CD4-positive, alpha-beta memory T cell (primary cell): ENCODE measurements at regions not wholly inside any gene's neighbourhood (a gene's known extent, or its start where the extent isn't known, plus 50 kb on each side); places are given as distances from the start of the nearest gene placed in this dataset.
"Not testable (repeated sequence)": the region's sequence is repeated elsewhere in the genome, so short reads cannot be mapped to it uniquely, and the experiment has no call there.

Experiments used
- CTCF ChIA-PET: fragments of 350-600 bp; sonication (Branson Sonifier 250); formaldehyde crosslinking; loops from one replicate; lab custom pipeline; 2021; ENCODE audit warnings: inconsistent platforms; ENCODE audit not compliant: partially characterized antibody; lab: Charles Lee
- POLR2A ChIA-PET: fragments of 350-600 bp; sonication (Branson Sonifier 250); formaldehyde crosslinking; loops from one replicate; lab custom pipeline; 2021; ENCODE audit not compliant: partially characterized antibody; lab: Charles Lee
- DNase-seq, 5 donors: peaks; one replicate each; pipeline versions ENCODE4 v3.0.0 to v3.0.0-alpha.2; 2020 to 2022; ENCODE audit warnings: mixed read lengths in 1 of 5
- H3K27ac ChIP-seq: one replicate; pipeline ENCODE4 v1.7.0; 2013; ENCODE audit warnings: low read depth, low read length
- H3K27me3 ChIP-seq: 2 replicates; pipeline ENCODE4 v1.7.0; 2013; ENCODE audit warnings: mild to moderate bottlenecking, low read length, moderate library complexity; ENCODE audit not compliant: insufficient read depth
- H3K36me3 ChIP-seq: 2 replicates; pipeline ENCODE4 v1.7.0; 2013; ENCODE audit warnings: mild to moderate bottlenecking, low read length, moderate library complexity; ENCODE audit not compliant: insufficient read depth
- H3K4me1 ChIP-seq: 2 replicates; pipeline ENCODE4 v1.7.0; 2013; ENCODE audit warnings: mild to moderate bottlenecking, low read length, moderate library complexity; ENCODE audit not compliant: insufficient read depth
- H3K4me3 ChIP-seq, 2 donors: one replicate each; pipeline ENCODE4 v1.7.0; 2013; ENCODE audit warnings: low read length in 2 of 2, mild to moderate bottlenecking in 1 of 2
- H3K9me3 ChIP-seq, 2 donors: one replicate each; pipeline ENCODE4 v1.7.0; 2013; ENCODE audit warnings: low read length in 2 of 2, control low read depth in 1 of 2; ENCODE audit not compliant: control insufficient read depth in 1 of 2
- H3K27ac Mint-ChIP-seq, 7 donors: one replicate each; pipeline ENCODE4 v1.8.0; 2020 to 2021; ENCODE audit warnings: mixed read lengths in 7 of 7, mild to moderate bottlenecking in 6 of 7, inconsistent platforms in 3 of 7, moderate library complexity in 3 of 7
- H3K27me3 Mint-ChIP-seq, 2 donors: one replicate each; pipeline ENCODE4 v1.8.0; 2020 to 2021; ENCODE audit warnings: mixed read lengths in 2 of 2
- H3K36me3 Mint-ChIP-seq, 2 donors: one replicate each; pipeline ENCODE4 v1.8.0; 2020 to 2021; ENCODE audit warnings: mixed read lengths in 2 of 2, inconsistent platforms in 1 of 2, mild to moderate bottlenecking in 1 of 2
- H3K4me1 Mint-ChIP-seq, 4 donors: one replicate each; pipeline ENCODE4 v1.8.0; 2020 to 2021; ENCODE audit warnings: mixed read lengths in 4 of 4, mild to moderate bottlenecking in 1 of 4
- H3K4me3 Mint-ChIP-seq, 8 donors: one replicate each; pipeline ENCODE4 v1.8.0; 2020 to 2021; ENCODE audit warnings: mixed read lengths in 8 of 8, mild to moderate bottlenecking in 7 of 8, moderate library complexity in 6 of 8, inconsistent platforms in 3 of 8
- H3K9me3 Mint-ChIP-seq, 8 donors: one replicate each; pipeline ENCODE4 v1.8.0; 2020 to 2021; ENCODE audit warnings: mixed read lengths in 8 of 8, mild to moderate bottlenecking in 5 of 8, inconsistent platforms in 3 of 8, moderate library complexity in 1 of 8
- intact Hi-C: fragments of 100-400 bp; cut with micrococcal nuclease; formaldehyde crosslinking; loops from one replicate; pipeline ENCODE4 v1.15.1; 2023

DNA sequence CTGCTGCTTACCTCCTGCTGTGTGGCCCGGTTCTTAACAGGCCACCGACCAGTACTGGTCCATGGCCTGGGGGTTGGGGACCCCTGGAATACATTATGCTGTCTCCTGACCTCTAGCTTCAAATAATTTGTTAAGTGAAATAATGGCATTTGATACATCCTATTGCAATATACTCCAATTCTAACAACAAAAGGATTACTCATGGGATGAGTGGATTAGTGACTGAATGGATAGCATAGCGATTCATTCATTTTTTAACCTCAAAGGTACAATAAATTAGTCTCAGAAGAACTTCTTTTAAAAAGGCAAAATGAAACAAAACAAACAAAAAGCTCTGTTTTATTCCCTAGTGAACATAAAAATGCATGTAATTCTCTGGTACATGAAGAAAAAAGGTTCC, 147.9 kb upstream of the PKP2 start:
- CTCF ChIA-PET, result no interaction called here
- H3K27me3 Mint-ChIP-seq, result no peaks in the 10 kb centered on the region

DNA sequence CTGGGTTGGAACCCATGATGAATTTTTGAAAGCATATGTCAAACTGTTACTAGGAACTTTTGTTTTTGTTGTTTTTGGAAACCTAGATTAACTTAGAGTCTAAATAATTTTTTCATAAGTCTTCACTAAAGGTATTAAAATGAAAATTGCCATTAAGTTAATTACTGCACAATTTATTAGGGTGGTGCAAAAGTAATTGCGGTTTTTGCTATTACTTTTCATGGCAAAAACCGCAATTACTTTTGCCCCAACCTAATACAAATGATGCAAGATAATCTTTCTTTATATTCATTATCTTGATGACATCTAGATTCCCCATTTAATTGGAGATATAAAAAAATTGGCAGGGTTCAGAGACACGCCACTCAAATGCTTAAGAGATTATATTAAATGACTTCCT, 145.0 kb upstream of the PKP2 start:
- H3K27me3 Mint-ChIP-seq, result no peaks in the 10 kb centered on the region
- intact Hi-C loops, result no loop called here
- no peak for DNase-seq
- no peaks in the 10 kb centered on the region for H3K4me1 Mint-ChIP-seq
- peaks cover 0 to 9% (median 4%) of the 10 kb centered on the region in 8 donors for H3K9me3 Mint-ChIP-seq
- no peaks in the 10 kb centered on the region for H3K27me3 ChIP-seq
- no peaks in the 10 kb centered on the region for H3K4me1 ChIP-seq
- no peaks in the 10 kb centered on the region for H3K36me3 Mint-ChIP-seq
- no peaks in the 10 kb centered on the region for H3K36me3 ChIP-seq
- no peak overlapping the region for H3K4me3 Mint-ChIP-seq
- no peak overlapping the region for H3K4me3 ChIP-seq
- ChIA-PET CTCF (no interaction called here), POLR2A (no interaction called here)
- no peaks in the 10 kb centered on the region for H3K9me3 ChIP-seq
- no peak overlapping the region for H3K27ac ChIP-seq
- no peak overlapping the region for H3K27ac Mint-ChIP-seq

More for the DNA sequence above, 147.9 kb upstream of the PKP2 start:
- Histone ChIP-seq H3K36me3 (no peaks in the 10 kb centered on the region), H3K4me3 (no peak overlapping the region), H3K9me3 (no peaks in the 10 kb centered on the region), H3K4me1 (no peaks in the 10 kb centered on the region), H3K27ac (no peak overlapping the region), H3K27me3 (no peaks in the 10 kb centered on the region)
- Mint-ChIP-seq H3K4me1 (no peaks in the 10 kb centered on the region), H3K4me3 (no peak overlapping the region), H3K27ac (no peak overlapping the region), H3K9me3 (peaks cover 0 to 9% (median 5%) of the 10 kb centered on the region in 8 donors), H3K36me3 (no peaks in the 10 kb centered on the region)
- POLR2A ChIA-PET, result no interaction called here
- intact Hi-C loops, result no loop called here
- DNase-seq, result no peak

DNA sequence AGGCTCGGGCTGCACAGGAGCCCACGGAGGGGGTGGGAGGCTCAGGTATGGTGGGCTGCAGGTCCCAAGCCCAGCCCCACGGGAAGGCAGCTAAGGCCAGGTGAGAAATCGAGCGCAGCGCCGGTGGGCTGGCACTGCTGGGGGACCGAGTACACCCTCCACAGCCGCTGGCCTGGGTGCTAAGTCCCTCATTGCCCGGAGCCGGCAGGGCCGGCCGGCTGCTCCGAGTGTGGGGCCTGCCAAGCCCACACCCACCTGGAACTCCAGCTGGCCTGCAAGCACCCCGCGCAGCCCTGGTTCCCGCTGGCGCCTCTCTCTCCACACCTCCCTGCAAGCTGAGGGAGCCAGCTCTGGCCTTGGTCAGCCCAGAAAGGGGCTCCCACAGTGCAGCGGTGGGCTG, 137.4 kb upstream of the PKP2 start:
- H3K4me3 ChIP-seq, DNase-seq, H3K4me1 ChIP-seq, H3K27ac ChIP-seq, H3K4me1 Mint-ChIP-seq, CTCF ChIA-PET, POLR2A ChIA-PET, H3K36me3 Mint-ChIP-seq, H3K9me3 ChIP-seq, H3K36me3 ChIP-seq, H3K27me3 Mint-ChIP-seq, intact Hi-C loops, H3K27ac Mint-ChIP-seq, H3K27me3 ChIP-seq, H3K4me3 Mint-ChIP-seq: not testable (repeated sequence)
- peaks cover 0 to 13% (median 3%) of the 10 kb centered on the region in 8 donors for H3K9me3 Mint-ChIP-seq

DNA sequence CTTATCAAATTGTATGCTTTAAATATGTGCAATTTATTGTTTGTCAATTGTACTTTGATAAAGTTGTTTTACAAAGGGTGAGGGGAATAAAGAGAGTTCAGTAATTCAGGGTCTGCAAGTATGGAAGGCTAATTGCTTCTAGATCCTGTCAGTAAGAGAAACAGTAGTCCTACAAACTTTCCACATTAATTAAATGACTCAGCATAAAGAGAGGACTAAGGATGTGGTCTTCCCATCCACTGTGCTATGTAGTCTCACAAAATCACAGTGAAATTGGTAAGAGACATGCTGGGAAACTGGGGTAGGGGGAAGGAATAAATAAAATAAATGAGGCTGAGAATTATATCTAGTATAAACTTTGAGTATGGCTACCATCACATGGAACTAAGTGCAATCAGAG, 130.2 kb upstream of the PKP2 start:
- Histone ChIP-seq H3K27me3 (no peaks in the 10 kb centered on the region), H3K9me3 (no peaks in the 10 kb centered on the region), H3K27ac (no peak overlapping the region), H3K4me1 (no peaks in the 10 kb centered on the region), H3K36me3 (no peaks in the 10 kb centered on the region), H3K4me3 (no peak overlapping the region)
- Mint-ChIP-seq H3K4me3 (no peak overlapping the region), H3K27me3 (no peaks in the 10 kb centered on the region), H3K27ac (no peak overlapping the region), H3K9me3 (peaks cover 0 to 5% (median 1%) of the 10 kb centered on the region in 8 donors), H3K36me3 (no peaks in the 10 kb centered on the region), H3K4me1 (no peaks in the 10 kb centered on the region)
- DNase-seq, result no peak
- ChIA-PET POLR2A (no interaction called here), CTCF (no interaction called here)
- intact Hi-C loops, result no loop called here

DNA sequence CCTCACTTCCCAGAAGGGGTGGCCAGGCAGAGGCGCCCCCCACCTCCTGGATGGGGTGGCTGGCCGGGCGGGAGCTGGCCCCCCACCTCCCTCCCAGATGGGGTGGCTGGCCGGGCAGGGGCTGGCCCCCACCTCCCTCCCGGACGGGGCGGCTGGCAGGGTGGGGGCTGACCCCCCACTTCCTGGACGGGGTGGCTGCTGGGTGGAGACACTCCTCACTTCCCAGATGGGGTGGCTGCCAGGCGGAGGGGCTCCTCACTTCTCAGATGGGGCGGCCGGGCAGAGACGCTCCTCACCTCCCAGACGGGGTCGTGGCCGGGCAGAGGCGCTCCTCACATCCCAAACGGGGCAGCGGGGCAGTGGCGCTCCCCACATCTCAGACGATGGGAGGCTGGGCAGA, 126.1 kb upstream of the PKP2 start:
- H3K4me3 ChIP-seq, H3K4me1 Mint-ChIP-seq, CTCF ChIA-PET, H3K27me3 ChIP-seq, DNase-seq, H3K4me1 ChIP-seq, H3K27ac ChIP-seq, H3K4me3 Mint-ChIP-seq, H3K27ac Mint-ChIP-seq, intact Hi-C loops, H3K36me3 Mint-ChIP-seq, H3K9me3 ChIP-seq, H3K27me3 Mint-ChIP-seq, POLR2A ChIA-PET, H3K36me3 ChIP-seq: not testable (repeated sequence)
- H3K9me3 Mint-ChIP-seq, result peaks cover 0 to 22% (median 11%) of the 10 kb centered on the region in 8 donors

DNA sequence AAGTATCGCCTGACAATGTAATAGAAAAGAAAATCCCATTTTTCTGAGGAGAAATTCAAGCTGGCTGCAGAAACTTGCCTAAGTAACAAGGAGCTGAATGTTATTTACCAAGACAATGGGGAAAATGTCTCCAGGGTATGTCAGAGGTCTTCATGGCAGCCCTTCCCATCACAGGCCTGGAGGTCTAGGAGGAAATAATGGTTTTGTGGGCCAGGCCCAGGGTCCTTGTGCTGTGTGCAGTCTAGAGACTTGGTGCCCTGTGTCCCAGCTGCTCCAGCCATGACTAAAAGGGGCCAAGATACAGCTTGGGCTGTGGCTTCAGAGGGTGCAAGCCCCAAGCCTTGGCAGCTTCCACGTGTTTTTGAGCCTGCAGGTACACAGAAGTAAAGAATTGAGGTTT, 120.5 kb upstream of the PKP2 start:
- H3K4me3 Mint-ChIP-seq, H3K36me3 Mint-ChIP-seq, POLR2A ChIA-PET, H3K27ac ChIP-seq, H3K4me1 ChIP-seq, H3K36me3 ChIP-seq, H3K9me3 ChIP-seq, H3K4me1 Mint-ChIP-seq, CTCF ChIA-PET, H3K27me3 ChIP-seq, DNase-seq, H3K27me3 Mint-ChIP-seq, H3K4me3 ChIP-seq, H3K27ac Mint-ChIP-seq, intact Hi-C loops: not testable (repeated sequence)
- H3K9me3 Mint-ChIP-seq, result peaks cover 0 to 28% (median 21%) of the 10 kb centered on the region in 8 donors

DNA sequence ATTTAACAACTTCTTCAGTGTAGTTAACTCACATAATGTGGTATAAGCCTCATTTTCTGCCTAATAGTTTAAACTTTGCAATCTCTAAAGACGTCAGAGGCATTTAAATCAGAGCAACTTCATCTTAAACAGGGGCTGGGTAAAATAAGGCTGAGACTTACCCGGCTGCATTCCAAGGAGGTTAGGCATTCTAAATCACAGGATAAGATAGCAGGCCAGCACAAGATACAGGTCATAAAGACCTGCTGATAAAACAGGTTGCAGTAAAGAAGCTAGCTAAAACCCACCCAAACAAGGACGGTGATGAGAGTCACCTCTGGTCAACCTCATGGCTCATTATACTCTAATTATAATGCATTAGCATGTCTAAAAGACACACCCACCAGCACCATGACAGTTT, 115.6 kb upstream of the PKP2 start:
- H3K27ac ChIP-seq, result no peak overlapping the region

DNA sequence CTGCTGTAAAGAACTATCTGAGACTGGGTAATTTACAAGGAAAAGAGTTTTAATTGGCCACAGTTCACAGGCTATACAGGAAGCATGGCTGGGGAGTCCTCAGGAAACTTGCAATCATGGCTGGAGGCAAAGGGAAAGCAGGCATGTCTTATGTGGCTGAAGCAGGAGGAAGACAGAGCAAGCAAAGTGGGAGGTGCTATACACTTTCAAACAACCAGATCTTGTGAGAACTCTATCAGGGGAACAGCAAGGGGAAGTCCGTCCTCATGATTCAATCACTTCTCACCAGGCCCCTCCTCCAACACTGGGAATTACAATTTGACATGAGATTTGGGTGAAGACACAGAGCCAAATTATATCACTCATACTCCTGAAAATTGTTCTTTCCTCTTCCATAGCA, 109.5 kb upstream of the PKP2 start:
- Histone ChIP-seq H3K4me1 (no peaks in the 10 kb centered on the region), H3K9me3 (no peaks in the 10 kb centered on the region), H3K36me3 (no peaks in the 10 kb centered on the region), H3K27ac (no peak overlapping the region), H3K4me3 (no peak overlapping the region), H3K27me3 (no peaks in the 10 kb centered on the region)
- ChIA-PET CTCF (no interaction called here), POLR2A (no interaction called here)
- no peaks in the 10 kb centered on the region for H3K4me1 Mint-ChIP-seq
- no peak overlapping the region for H3K4me3 Mint-ChIP-seq
- H3K27ac Mint-ChIP-seq, result no peak overlapping the region
- peaks cover 0 to 1% of the 10 kb centered on the region in 2 donors for H3K27me3 Mint-ChIP-seq
- H3K36me3 Mint-ChIP-seq, result no peaks in the 10 kb centered on the region
- intact Hi-C loops, result no loop called here
- DNase-seq, result no peak
- peaks cover 0 to 9% (median 5%) of the 10 kb centered on the region in 8 donors for H3K9me3 Mint-ChIP-seq

More for the DNA sequence above, 115.6 kb upstream of the PKP2 start:
- CTCF ChIA-PET, result no interaction called here
- POLR2A ChIA-PET, result no interaction called here
- Mint-ChIP-seq H3K4me3 (no peak overlapping the region), H3K27ac (no peak overlapping the region), H3K27me3 (peaks cover 0 to 1% of the 10 kb centered on the region in 2 donors), H3K4me1 (no peaks in the 10 kb centered on the region), H3K9me3 (peaks cover 0 to 20% (median 11%) of the 10 kb centered on the region in 8 donors), H3K36me3 (no peaks in the 10 kb centered on the region)
- intact Hi-C loops, result no loop called here
- Histone ChIP-seq H3K4me3 (no peak overlapping the region), H3K36me3 (no peaks in the 10 kb centered on the region), H3K27me3 (no peaks in the 10 kb centered on the region), H3K4me1 (no peaks in the 10 kb centered on the region), H3K9me3 (no peaks in the 10 kb centered on the region)
- no peak for DNase-seq
